ENCODE measurements at regions not wholly inside any gene's neighbourhood (a gene's known extent, or its start where the extent isn't known, plus 50 kb on each side); places are given as distances from the start of the nearest gene placed in this dataset.

- no peaks in the 10 kb centered on the region for H3K9me3 ChIP-seq (ENCODE audit: control insufficient read depth, low read length)
- no peaks in the 10 kb centered on the region for H3K36me3 ChIP-seq (ENCODE audit: control insufficient read depth, insufficient read depth, low read length)
- no peak for DNase-seq
- no peaks in the 10 kb centered on the region for H3K27me3 ChIP-seq (replicated peaks; ENCODE audit: control insufficient read depth, insufficient read depth, low read length, poor library complexity, severe bottlenecking)
- H3K4me1 ChIP-seq (ENCODE audit: control insufficient read depth, insufficient read depth, low read length, poor library complexity, severe bottlenecking): no peaks in the 10 kb centered on the region
- no peak overlapping the region for H3K27ac ChIP-seq (ENCODE audit: insufficient read depth, low read length, poor library complexity, severe bottlenecking)
- no peak overlapping the region for H3K4me3 ChIP-seq (ENCODE audit: insufficient read depth, low read depth, low read length, poor library complexity, severe bottlenecking)
Measured at GRCh38 chr6:819122-819521, 126.2 kb upstream of the EXOC2 start.

- Histone ChIP-seq H3K27me3 (replicated peaks; ENCODE audit: control insufficient read depth, insufficient read depth, low read length, poor library complexity, severe bottlenecking) (no peaks in the 10 kb centered on the region), H3K4me3 (ENCODE audit: insufficient read depth, low read depth, low read length, poor library complexity, severe bottlenecking) (no peak overlapping the region), H3K36me3 (ENCODE audit: control insufficient read depth, insufficient read depth, low read length) (no peaks in the 10 kb centered on the region), H3K9me3 (ENCODE audit: control insufficient read depth, low read length) (no peaks in the 10 kb centered on the region), H3K4me1 (ENCODE audit: control insufficient read depth, insufficient read depth, low read length, poor library complexity, severe bottlenecking) (no peaks in the 10 kb centered on the region), H3K27ac (ENCODE audit: insufficient read depth, low read length, poor library complexity, severe bottlenecking) (no peak overlapping the region)
- DNase-seq: no peak
Measured at GRCh38 chr6:818196-818595, 125.3 kb upstream of the EXOC2 start.

GRCh38 chr6:816510-817084 lies 123.7 kb upstream of the EXOC2 start:
- H3K4me1 ChIP-seq (ENCODE audit: control insufficient read depth, insufficient read depth, low read length, poor library complexity, severe bottlenecking): no peaks in the 10 kb centered on the region
- no peaks in the 10 kb centered on the region for H3K36me3 ChIP-seq (ENCODE audit: control insufficient read depth, insufficient read depth, low read length)
- DNase-seq: no peak
- H3K9me3 ChIP-seq (ENCODE audit: control insufficient read depth, low read length): no peaks in the 10 kb centered on the region
- H3K27ac ChIP-seq (ENCODE audit: insufficient read depth, low read length, poor library complexity, severe bottlenecking): no peak overlapping the region
- no peaks in the 10 kb centered on the region for H3K27me3 ChIP-seq (replicated peaks; ENCODE audit: control insufficient read depth, insufficient read depth, low read length, poor library complexity, severe bottlenecking)
- no peak overlapping the region for H3K4me3 ChIP-seq (ENCODE audit: insufficient read depth, low read depth, low read length, poor library complexity, severe bottlenecking)

GRCh38 chr6:815348-815738 lies 122.4 kb upstream of the EXOC2 start:
- Histone ChIP-seq H3K27ac (ENCODE audit: insufficient read depth, low read length, poor library complexity, severe bottlenecking) (no peak overlapping the region), H3K36me3 (ENCODE audit: control insufficient read depth, insufficient read depth, low read length) (no peaks in the 10 kb centered on the region), H3K4me1 (ENCODE audit: control insufficient read depth, insufficient read depth, low read length, poor library complexity, severe bottlenecking) (no peaks in the 10 kb centered on the region), H3K27me3 (replicated peaks; ENCODE audit: control insufficient read depth, insufficient read depth, low read length, poor library complexity, severe bottlenecking) (no peaks in the 10 kb centered on the region), H3K9me3 (ENCODE audit: control insufficient read depth, low read length) (no peaks in the 10 kb centered on the region), H3K4me3 (ENCODE audit: insufficient read depth, low read depth, low read length, poor library complexity, severe bottlenecking) (no peak overlapping the region)
- DNase-seq: no peak

GRCh38 chr6:814378-815347 lies 121.7 kb upstream of the EXOC2 start:
- H3K4me1 ChIP-seq (ENCODE audit: control insufficient read depth, insufficient read depth, low read length, poor library complexity, severe bottlenecking): no peaks in the 10 kb centered on the region
- no peak overlapping the region for H3K4me3 ChIP-seq (ENCODE audit: insufficient read depth, low read depth, low read length, poor library complexity, severe bottlenecking)
- H3K27ac ChIP-seq (ENCODE audit: insufficient read depth, low read length, poor library complexity, severe bottlenecking): no peak overlapping the region
- no peaks in the 10 kb centered on the region for H3K36me3 ChIP-seq (ENCODE audit: control insufficient read depth, insufficient read depth, low read length)
- no peaks in the 10 kb centered on the region for H3K27me3 ChIP-seq (replicated peaks; ENCODE audit: control insufficient read depth, insufficient read depth, low read length, poor library complexity, severe bottlenecking)
- no peaks in the 10 kb centered on the region for H3K9me3 ChIP-seq (ENCODE audit: control insufficient read depth, low read length)
- no peak for DNase-seq

- H3K27ac ChIP-seq (ENCODE audit: insufficient read depth, low read length, poor library complexity, severe bottlenecking): no peak overlapping the region
- H3K9me3 ChIP-seq (ENCODE audit: control insufficient read depth, low read length): no peaks in the 10 kb centered on the region
- H3K4me1 ChIP-seq (ENCODE audit: control insufficient read depth, insufficient read depth, low read length, poor library complexity, severe bottlenecking): no peaks in the 10 kb centered on the region
- no peaks in the 10 kb centered on the region for H3K36me3 ChIP-seq (ENCODE audit: control insufficient read depth, insufficient read depth, low read length)
- H3K4me3 ChIP-seq (ENCODE audit: insufficient read depth, low read depth, low read length, poor library complexity, severe bottlenecking): no peak overlapping the region
- DNase-seq: no peak
- no peaks in the 10 kb centered on the region for H3K27me3 ChIP-seq (replicated peaks; ENCODE audit: control insufficient read depth, insufficient read depth, low read length, poor library complexity, severe bottlenecking)
Measured at GRCh38 chr6:811831-812230, 118.9 kb upstream of the EXOC2 start.

GRCh38 chr6:811191-811590 lies 118.3 kb upstream of the EXOC2 start:
- H3K27me3 ChIP-seq (replicated peaks; ENCODE audit: control insufficient read depth, insufficient read depth, low read length, poor library complexity, severe bottlenecking): no peaks in the 10 kb centered on the region
- DNase-seq: no peak
- H3K4me3 ChIP-seq (ENCODE audit: insufficient read depth, low read depth, low read length, poor library complexity, severe bottlenecking): no peak overlapping the region
- H3K36me3 ChIP-seq (ENCODE audit: control insufficient read depth, insufficient read depth, low read length): no peaks in the 10 kb centered on the region
- H3K4me1 ChIP-seq (ENCODE audit: control insufficient read depth, insufficient read depth, low read length, poor library complexity, severe bottlenecking): no peaks in the 10 kb centered on the region
- H3K27ac ChIP-seq (ENCODE audit: insufficient read depth, low read length, poor library complexity, severe bottlenecking): no peak overlapping the region
- H3K9me3 ChIP-seq (ENCODE audit: control insufficient read depth, low read length): no peaks in the 10 kb centered on the region

- no peak overlapping the region for H3K4me3 ChIP-seq (ENCODE audit: insufficient read depth, low read depth, low read length, poor library complexity, severe bottlenecking)
- H3K9me3 ChIP-seq (ENCODE audit: control insufficient read depth, low read length): no peaks in the 10 kb centered on the region
- no peak overlapping the region for H3K27ac ChIP-seq (ENCODE audit: insufficient read depth, low read length, poor library complexity, severe bottlenecking)
- H3K27me3 ChIP-seq (replicated peaks; ENCODE audit: control insufficient read depth, insufficient read depth, low read length, poor library complexity, severe bottlenecking): no peaks in the 10 kb centered on the region
- no peaks in the 10 kb centered on the region for H3K4me1 ChIP-seq (ENCODE audit: control insufficient read depth, insufficient read depth, low read length, poor library complexity, severe bottlenecking)
- DNase-seq: no peak
- no peaks in the 10 kb centered on the region for H3K36me3 ChIP-seq (ENCODE audit: control insufficient read depth, insufficient read depth, low read length)
Measured at GRCh38 chr6:804771-805170, 111.8 kb upstream of the EXOC2 start.

GRCh38 chr6:804317-804716 lies 111.4 kb upstream of the EXOC2 start:
- Histone ChIP-seq H3K4me3 (ENCODE audit: insufficient read depth, low read depth, low read length, poor library complexity, severe bottlenecking) (no peak overlapping the region), H3K27ac (ENCODE audit: insufficient read depth, low read length, poor library complexity, severe bottlenecking) (no peak overlapping the region), H3K27me3 (replicated peaks; ENCODE audit: control insufficient read depth, insufficient read depth, low read length, poor library complexity, severe bottlenecking) (no peaks in the 10 kb centered on the region), H3K4me1 (ENCODE audit: control insufficient read depth, insufficient read depth, low read length, poor library complexity, severe bottlenecking) (no peaks in the 10 kb centered on the region), H3K9me3 (ENCODE audit: control insufficient read depth, low read length) (no peaks in the 10 kb centered on the region), H3K36me3 (ENCODE audit: control insufficient read depth, insufficient read depth, low read length) (no peaks in the 10 kb centered on the region)
- no peak for DNase-seq

- Histone ChIP-seq H3K4me3 (ENCODE audit: insufficient read depth, low read depth, low read length, poor library complexity, severe bottlenecking) (no peak overlapping the region), H3K4me1 (ENCODE audit: control insufficient read depth, insufficient read depth, low read length, poor library complexity, severe bottlenecking) (no peaks in the 10 kb centered on the region), H3K9me3 (ENCODE audit: control insufficient read depth, low read length) (no peaks in the 10 kb centered on the region), H3K27me3 (replicated peaks; ENCODE audit: control insufficient read depth, insufficient read depth, low read length, poor library complexity, severe bottlenecking) (no peaks in the 10 kb centered on the region), H3K36me3 (ENCODE audit: control insufficient read depth, insufficient read depth, low read length) (no peaks in the 10 kb centered on the region), H3K27ac (ENCODE audit: insufficient read depth, low read length, poor library complexity, severe bottlenecking) (no peak overlapping the region)
- no peak for DNase-seq
Measured at GRCh38 chr6:803191-803977, 110.4 kb upstream of the EXOC2 start.

Data from effector memory CD4-positive, alpha-beta T cell (primary cell).